SU-DHL-6 (cell line): ENCODE measurements at regions not wholly inside any gene's neighbourhood (a gene's known extent, or its start where the extent isn't known, plus 50 kb on each side); places are given as distances from the start of the nearest gene placed in this dataset.

Experiments
- H2AFZ ChIP-seq: fragments of 200-600 bp; sonication (generic); 2 replicates; pipeline ENCODE4 v1.6.1; 2014; ENCODE audit warnings: low read depth, mild to moderate bottlenecking, moderate library complexity, mixed read lengths, antibody characterized with exemption, low read length; ENCODE audit not compliant: severe bottlenecking
- H3F3A ChIP-seq: fragments of 200-600 bp; shearing (Covaris generic); 2 replicates; pipeline ENCODE4 v1.6.0; 2016; ENCODE audit warnings: antibody characterized with exemption, mild to moderate bottlenecking; ENCODE audit not compliant: insufficient read depth
- H3K27ac ChIP-seq: fragments of 200-600 bp; sonication (generic); 2 replicates; pipeline ENCODE4 v1.5.1; 2016; ENCODE audit warnings: low read depth, mild to moderate bottlenecking, low read length, moderate library complexity, mixed read lengths
- H3K27me3 ChIP-seq: fragments of 200-600 bp; sonication (generic), shearing (Covaris generic); 2 replicates; pipeline ENCODE4 v1.6.0; 2014; ENCODE audit warnings: mild to moderate bottlenecking, low read length
- H3K36me3 ChIP-seq: fragments of 200-600 bp; sonication (generic); 2 replicates; pipeline ENCODE4 v1.6.1; 2014; ENCODE audit warnings: mild to moderate bottlenecking, low read length, mixed read lengths
- H3K4me2 ChIP-seq: fragments of 300-600, 200-600 bp; shearing (Covaris generic), sonication (generic); 2 replicates; pipeline ENCODE4 v1.6.0; 2014; ENCODE audit warnings: low read length, low read depth, mild to moderate bottlenecking; ENCODE audit not compliant: poor library complexity, severe bottlenecking
- H3K4me3 ChIP-seq: fragments of 200-600 bp; sonication (generic); 2 replicates; pipeline ENCODE4 v1.5.1; 2014; ENCODE audit warnings: antibody characterized with exemption, low read length, mild to moderate bottlenecking, mixed read lengths; ENCODE audit not compliant: insufficient read depth, poor library complexity, severe bottlenecking
- H3K79me2 ChIP-seq: fragments of 200-600 bp; sonication (generic); 2 replicates; pipeline ENCODE4 v1.6.1; 2014; ENCODE audit warnings: mild to moderate bottlenecking, low read length, moderate library complexity; ENCODE audit not compliant: insufficient read depth
- H3K9ac ChIP-seq: fragments of 200-600 bp; sonication (generic); 2 replicates; pipeline ENCODE4 v1.7.0; 2014; ENCODE audit warnings: mild to moderate bottlenecking, low read length
- H3K9me2 ChIP-seq: fragments of 200-600 bp; sonication (generic); replicated peaks from 2 replicates; pipeline ENCODE4 v1.6.1; 2014; ENCODE audit warnings: low read length; ENCODE audit not compliant: insufficient read depth
- H3K9me3 ChIP-seq: fragments of 200-600 bp; sonication (generic); 2 replicates; pipeline ENCODE4 v1.6.1; 2014; ENCODE audit warnings: low read length, mixed read lengths; ENCODE audit not compliant: insufficient read depth
- H4K20me1 ChIP-seq: fragments of 200-600 bp; sonication (generic); 2 replicates; pipeline ENCODE4 v1.6.1; 2014; ENCODE audit warnings: low read depth, mild to moderate bottlenecking, antibody characterized with exemption, low read length, moderate library complexity, mixed read lengths
- CTCF ChIP-seq: fragments of 200-600 bp; sonication (generic); IDR thresholded peaks from one replicate; pipeline ENCODE4 v1.5.1; 2017; ENCODE audit warnings: antibody characterized with exemption, mild to moderate bottlenecking, low read length, moderate library complexity; ENCODE audit not compliant: insufficient read depth, poor library complexity, severe bottlenecking
- EZH2phosphoT487 ChIP-seq: fragments of 200-600 bp; sonication (generic), shearing (Covaris generic); conservative IDR thresholded peaks from 2 replicates; pipeline ENCODE4 v1.6.1; 2018; ENCODE audit warnings: mild to moderate bottlenecking, antibody characterized with exemption, low read length, moderate library complexity, mixed read lengths

GRCh38 chr16:85428899-85429775 is 184.0 kb upstream of the GSE1 start:
- no peaks in the 10 kb centered on the region for H3K9me3 ChIP-seq
- no peak overlapping the region for H3K4me2 ChIP-seq
- TF ChIP-seq EZH2phosphoT487 (no peak), CTCF (no peak)
- H3F3A ChIP-seq: no peaks in the 10 kb centered on the region
- H3K9ac ChIP-seq: no peak overlapping the region
- H3K79me2 ChIP-seq: no peaks in the 10 kb centered on the region
- H3K36me3 ChIP-seq: no peaks in the 10 kb centered on the region
- no peaks in the 10 kb centered on the region for H3K27me3 ChIP-seq
- no peaks in the 10 kb centered on the region for H3K9me2 ChIP-seq
- H3K4me3 ChIP-seq: no peak overlapping the region
- no peak overlapping the region for H2AFZ ChIP-seq
- no peaks in the 10 kb centered on the region for H4K20me1 ChIP-seq
- H3K27ac ChIP-seq: no peak overlapping the region

DNA sequence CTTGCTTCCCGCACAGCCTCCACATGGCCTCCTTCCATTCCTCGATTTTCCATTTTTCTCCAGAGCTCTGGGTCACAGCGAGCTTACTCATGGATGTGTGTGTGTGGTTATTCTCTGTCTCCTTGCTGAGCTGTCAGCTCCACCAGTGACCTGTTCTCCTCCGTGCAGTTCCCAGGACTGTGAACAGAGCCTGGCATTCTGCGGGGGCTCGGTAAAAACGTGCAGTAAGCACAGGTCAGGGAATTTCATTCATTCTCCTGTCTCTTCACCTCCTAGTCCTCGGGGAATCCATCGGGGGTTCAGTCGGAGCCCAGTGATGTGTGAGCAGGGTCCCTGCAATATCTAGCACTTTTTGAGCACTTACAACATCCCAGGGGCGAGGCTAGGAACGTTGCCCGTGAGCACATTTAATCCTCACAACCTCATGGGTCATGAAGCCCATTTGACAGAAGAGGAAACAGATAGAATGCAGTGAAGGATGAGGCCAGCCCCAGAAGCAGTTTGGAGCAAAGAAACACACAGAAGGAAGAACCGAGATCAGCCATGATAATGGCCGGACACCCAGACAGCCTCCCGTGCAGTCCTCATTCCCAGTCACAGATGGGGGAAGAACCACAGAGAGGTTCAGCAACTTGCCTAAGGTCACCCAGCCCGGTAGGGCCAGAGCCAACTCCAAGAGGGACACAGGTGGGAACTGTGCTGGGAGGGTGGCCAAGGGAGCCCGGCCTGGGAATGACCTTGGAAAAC is 183.2 kb upstream of the GSE1 start:
- Histone ChIP-seq H3K9me3 (no peaks in the 10 kb centered on the region), H3F3A (no peaks in the 10 kb centered on the region), H3K27me3 (no peaks in the 10 kb centered on the region), H4K20me1 (no peaks in the 10 kb centered on the region), H3K79me2 (no peaks in the 10 kb centered on the region), H3K27ac (no peak overlapping the region), H3K4me3 (no peak overlapping the region), H3K9ac (no peak overlapping the region), H2AFZ (no peak overlapping the region), H3K9me2 (no peaks in the 10 kb centered on the region), H3K36me3 (no peaks in the 10 kb centered on the region), H3K4me2 (no peak overlapping the region)
- TF ChIP-seq EZH2phosphoT487 (no peak), CTCF (no peak)

GRCh38 chr16:85430523-85431421 is 182.3 kb upstream of the GSE1 start:
- Histone ChIP-seq H3K27ac (no peak overlapping the region), H3K4me3 (no peak overlapping the region)

More at GRCh38 chr16:85430523-85431421, 182.3 kb upstream of the GSE1 start:
- H3K36me3 ChIP-seq: no peaks in the 10 kb centered on the region
- no peaks in the 10 kb centered on the region for H3F3A ChIP-seq
- H3K79me2 ChIP-seq: no peaks in the 10 kb centered on the region
- no peaks in the 10 kb centered on the region for H3K27me3 ChIP-seq
- H4K20me1 ChIP-seq: no peaks in the 10 kb centered on the region
- no peaks in the 10 kb centered on the region for H3K9me3 ChIP-seq
- no peak overlapping the region for H3K4me2 ChIP-seq
- H2AFZ ChIP-seq: no peak overlapping the region
- no peaks in the 10 kb centered on the region for H3K9me2 ChIP-seq
- H3K9ac ChIP-seq: no peak overlapping the region
- TF ChIP-seq EZH2phosphoT487 (no peak), CTCF (no peak)
